ENCODE measurements at regions not wholly inside any gene's neighbourhood (a gene's known extent, or its start where the extent isn't known, plus 50 kb on each side); places are given as distances from the start of the nearest gene placed in this dataset.

DNA sequence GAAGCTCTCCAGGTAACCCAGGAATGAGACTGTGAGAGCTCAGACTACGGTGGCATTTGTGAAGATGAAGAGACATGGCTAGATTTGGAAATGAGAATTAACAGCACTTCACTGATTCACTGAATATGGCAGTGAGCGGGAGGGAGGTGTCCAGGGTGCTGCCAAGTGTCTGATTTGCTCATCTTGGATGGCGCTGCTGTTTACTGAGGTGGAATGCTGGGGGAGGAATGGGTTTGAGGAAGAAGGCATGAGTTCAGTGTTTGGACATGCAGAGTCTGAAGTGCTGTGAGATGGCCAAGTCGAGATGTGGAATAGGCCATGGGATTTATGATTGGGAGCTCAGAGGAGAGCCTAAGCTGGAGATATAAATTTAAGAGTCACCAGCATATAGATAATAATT lies 437.1 kb upstream of the NPVF start:
- Histone ChIP-seq H3K4me3 (ENCODE audit: low read length) (no peak overlapping the region), H3F3A (ENCODE audit: insufficient read depth, low read length, poor library complexity, severe bottlenecking) (no peaks in the 10 kb centered on the region), H3K27me3 (ENCODE audit: insufficient read depth, low read depth, low read length) (no peaks in the 10 kb centered on the region), H3K9ac (ENCODE audit: low read length) (no peak overlapping the region), H3K79me2 (replicated peaks; ENCODE audit: insufficient read depth, low read length) (no peaks in the 10 kb centered on the region), H3K27ac (ENCODE audit: low read length) (no peak overlapping the region), H3K9me2 (ENCODE audit: insufficient read depth, low read length) (no peaks in the 10 kb centered on the region), H4K20me1 (ENCODE audit: insufficient read depth) (no peaks in the 10 kb centered on the region), H3K9me3 (ENCODE audit: low read length) (no peaks in the 10 kb centered on the region), H2AFZ (ENCODE audit: low read depth, low read length) (no peak overlapping the region), H3K4me2 (ENCODE audit: low read length) (no peak overlapping the region), H3K36me3 (ENCODE audit: insufficient read depth, low read length) (no peaks in the 10 kb centered on the region)
- no peak for TF ChIP-seq SMC3 (conservative IDR thresholded peaks at IDR 0.05; ENCODE audit: poor library complexity)
- TF ChIP-seq REST (IDR thresholded peaks at IDR 0.05; ENCODE audit: borderline replicate concordance): no peak
- no peak for TF ChIP-seq MXI1 (conservative IDR thresholded peaks at IDR 0.05; ENCODE audit: poor library complexity, severe bottlenecking)
- no peak for TF ChIP-seq EZH2 (IDR thresholded peaks at IDR 0.05; ENCODE audit: borderline replicate concordance, insufficient read depth, low read length, poor library complexity, severe bottlenecking)
- TF ChIP-seq RAD21 (conservative IDR thresholded peaks at IDR 0.05): no peak
- no peak for TF ChIP-seq EP300 (conservative IDR thresholded peaks at IDR 0.05; ENCODE audit: poor library complexity, severe bottlenecking)
- TF ChIP-seq TAF1 (IDR thresholded peaks at IDR 0.05; ENCODE audit: low read depth): no peak
- TF ChIP-seq POLR2AphosphoS5 (IDR thresholded peaks at IDR 0.05): no peak
- TF ChIP-seq, protein P1, sequence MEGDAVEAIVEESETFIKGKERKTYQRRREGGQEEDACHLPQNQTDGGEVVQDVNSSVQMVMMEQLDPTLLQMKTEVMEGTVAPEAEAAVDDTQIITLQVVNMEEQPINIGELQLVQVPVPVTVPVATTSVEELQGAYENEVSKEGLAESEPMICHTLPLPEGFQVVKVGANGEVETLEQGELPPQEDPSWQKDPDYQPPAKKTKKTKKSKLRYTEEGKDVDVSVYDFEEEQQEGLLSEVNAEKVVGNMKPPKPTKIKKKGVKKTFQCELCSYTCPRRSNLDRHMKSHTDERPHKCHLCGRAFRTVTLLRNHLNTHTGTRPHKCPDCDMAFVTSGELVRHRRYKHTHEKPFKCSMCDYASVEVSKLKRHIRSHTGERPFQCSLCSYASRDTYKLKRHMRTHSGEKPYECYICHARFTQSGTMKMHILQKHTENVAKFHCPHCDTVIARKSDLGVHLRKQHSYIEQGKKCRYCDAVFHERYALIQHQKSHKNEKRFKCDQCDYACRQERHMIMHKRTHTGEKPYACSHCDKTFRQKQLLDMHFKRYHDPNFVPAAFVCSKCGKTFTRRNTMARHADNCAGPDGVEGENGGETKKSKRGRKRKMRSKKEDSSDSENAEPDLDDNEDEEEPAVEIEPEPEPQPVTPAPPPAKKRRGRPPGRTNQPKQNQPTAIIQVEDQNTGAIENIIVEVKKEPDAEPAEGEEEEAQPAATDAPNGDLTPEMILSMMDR (IDR thresholded peaks at IDR 0.05; ENCODE audit: poor library complexity, severe bottlenecking): no peak

GRCh38 chr7:25665903-25666670 lies 437.8 kb upstream of the NPVF start:
- Histone ChIP-seq H3K27me3 (ENCODE audit: insufficient read depth, low read depth, low read length) (no peaks in the 10 kb centered on the region), H3K9me3 (ENCODE audit: low read length) (no peaks in the 10 kb centered on the region), H3K9ac (ENCODE audit: low read length) (no peak overlapping the region), H3K36me3 (ENCODE audit: insufficient read depth, low read length) (no peaks in the 10 kb centered on the region), H3F3A (ENCODE audit: insufficient read depth, low read length, poor library complexity, severe bottlenecking) (no peaks in the 10 kb centered on the region), H3K9me2 (ENCODE audit: insufficient read depth, low read length) (no peaks in the 10 kb centered on the region), H3K4me3 (ENCODE audit: low read length) (no peak overlapping the region), H3K27ac (ENCODE audit: low read length) (no peak overlapping the region), H3K4me2 (ENCODE audit: low read length) (no peak overlapping the region), H3K79me2 (replicated peaks; ENCODE audit: insufficient read depth, low read length) (no peaks in the 10 kb centered on the region), H2AFZ (ENCODE audit: low read depth, low read length) (no peak overlapping the region), H4K20me1 (ENCODE audit: insufficient read depth) (no peaks in the 10 kb centered on the region)
- TF ChIP-seq TAF1 (IDR thresholded peaks at IDR 0.05; ENCODE audit: low read depth): no peak
- no peak for TF ChIP-seq EP300 (conservative IDR thresholded peaks at IDR 0.05; ENCODE audit: poor library complexity, severe bottlenecking)
- TF ChIP-seq REST (IDR thresholded peaks at IDR 0.05; ENCODE audit: borderline replicate concordance): no peak
- TF ChIP-seq EZH2 (IDR thresholded peaks at IDR 0.05; ENCODE audit: borderline replicate concordance, insufficient read depth, low read length, poor library complexity, severe bottlenecking): no peak
- no peak for TF ChIP-seq POLR2AphosphoS5 (IDR thresholded peaks at IDR 0.05)
- TF ChIP-seq MXI1 (conservative IDR thresholded peaks at IDR 0.05; ENCODE audit: poor library complexity, severe bottlenecking): no peak
- no peak for TF ChIP-seq SMC3 (conservative IDR thresholded peaks at IDR 0.05; ENCODE audit: poor library complexity)
- no peak for TF ChIP-seq RAD21 (conservative IDR thresholded peaks at IDR 0.05)
- TF ChIP-seq, protein P1 (IDR thresholded peaks at IDR 0.05; ENCODE audit: poor library complexity, severe bottlenecking): no peak

All from neural cell (in vitro differentiated cells).